ENCODE measurements at regions not wholly inside any gene's neighbourhood (a gene's known extent, or its start where the extent isn't known, plus 50 kb on each side); places are given as distances from the start of the nearest gene placed in this dataset.
A peak's percentile ranks its signal among the peaks of the same experiment; 100 is the strongest.
"Not testable (repeated sequence)": the region's sequence is repeated elsewhere in the genome, so short reads cannot be mapped to it uniquely, and the experiment has no call there.

DNA sequence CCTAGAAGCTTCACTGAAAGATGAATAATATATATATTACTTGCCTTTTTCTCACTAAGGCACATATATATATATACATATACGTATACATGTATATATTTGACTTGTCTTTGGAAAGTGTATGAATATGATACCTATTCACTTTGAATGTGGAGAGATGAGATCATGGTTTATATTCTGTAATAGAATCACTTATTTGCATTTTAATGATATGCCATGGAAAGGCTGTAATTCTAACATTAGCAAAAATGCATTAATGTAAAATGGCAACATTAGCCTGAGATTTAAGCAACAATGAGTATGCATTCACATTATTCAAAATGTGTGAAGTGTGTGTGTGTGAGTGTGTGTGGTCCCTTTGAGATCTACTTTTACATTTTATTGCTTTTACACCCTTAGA is 54.5 kb upstream of the PRKD1 start:
- Histone ChIP-seq H3K36me3 (ENCODE audit: control insufficient read depth, insufficient read depth, low read length) (no peaks in the 10 kb centered on the region), H3K27ac (ENCODE audit: low read length) (no peak overlapping the region), H3K4me3 (ENCODE audit: low read length) (no peak overlapping the region), H3K27me3 (ENCODE audit: control insufficient read depth, insufficient read depth, low read length) (no peaks in the 10 kb centered on the region), H3K9me3 (ENCODE audit: control insufficient read depth, insufficient read depth, low read length) (no peaks in the 10 kb centered on the region), H3K4me1 (ENCODE audit: control insufficient read depth, insufficient read depth, low read length) (no peaks in the 10 kb centered on the region)
- WGBS (ENCODE audit: insufficient coverage, insufficient read length) = no CpG with 5 or more reads among the region's 1 CpG
- no peak for DNase-seq (ENCODE audit: low read depth, low spot score)

DNA sequence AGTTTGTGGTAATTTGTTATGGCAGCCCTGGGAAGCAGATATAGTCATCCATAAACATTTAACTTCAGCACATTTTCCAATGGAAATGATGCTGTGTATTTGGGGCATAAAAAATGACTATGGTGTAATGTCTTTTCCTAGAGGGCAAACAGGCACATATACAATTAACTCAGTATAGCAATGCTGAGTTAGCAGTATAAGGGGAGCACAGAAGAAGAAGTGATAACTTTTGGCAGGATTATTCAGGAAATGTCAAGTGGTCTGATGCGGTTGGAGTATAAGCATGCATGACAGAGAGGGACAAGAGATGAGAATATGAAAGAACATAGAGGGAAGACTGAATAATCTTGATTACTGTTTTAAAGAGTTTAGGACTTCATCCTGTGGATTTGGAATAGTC is 55.3 kb upstream of the PRKD1 start:
- Histone ChIP-seq H3K27ac (ENCODE audit: low read length) (no peak overlapping the region), H3K36me3 (ENCODE audit: control insufficient read depth, insufficient read depth, low read length) (no peaks in the 10 kb centered on the region), H3K9me3 (ENCODE audit: control insufficient read depth, insufficient read depth, low read length) (no peaks in the 10 kb centered on the region), H3K4me1 (ENCODE audit: control insufficient read depth, insufficient read depth, low read length) (no peaks in the 10 kb centered on the region), H3K27me3 (ENCODE audit: control insufficient read depth, insufficient read depth, low read length) (no peaks in the 10 kb centered on the region), H3K4me3 (ENCODE audit: low read length) (no peak overlapping the region)
- WGBS (ENCODE audit: insufficient coverage, insufficient read length) = no CpG with 5 or more reads among the region's 1 CpG
- no peak for DNase-seq (ENCODE audit: low read depth, low spot score)

DNA sequence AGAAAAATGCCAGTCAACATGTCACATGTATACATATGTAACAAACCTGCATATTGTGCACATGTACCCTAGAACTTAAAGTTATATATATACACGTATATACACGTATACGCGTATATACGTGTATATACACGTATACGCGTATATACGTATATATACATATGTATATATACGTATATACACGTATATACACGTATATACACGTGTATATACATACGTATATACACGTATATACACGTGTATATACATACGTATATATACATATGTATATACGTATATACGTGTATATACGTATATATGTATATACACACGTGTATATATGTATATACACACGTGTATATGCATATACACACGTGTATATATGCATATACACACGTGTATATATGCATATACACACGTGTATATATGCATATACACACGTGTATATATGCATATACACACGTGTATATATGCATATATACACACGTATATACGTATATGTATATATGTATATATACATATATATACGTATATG is 62.8 kb upstream of the PRKD1 start:
- H3K4me3 ChIP-seq (ENCODE audit: low read length) = not testable (repeated sequence)

DNA sequence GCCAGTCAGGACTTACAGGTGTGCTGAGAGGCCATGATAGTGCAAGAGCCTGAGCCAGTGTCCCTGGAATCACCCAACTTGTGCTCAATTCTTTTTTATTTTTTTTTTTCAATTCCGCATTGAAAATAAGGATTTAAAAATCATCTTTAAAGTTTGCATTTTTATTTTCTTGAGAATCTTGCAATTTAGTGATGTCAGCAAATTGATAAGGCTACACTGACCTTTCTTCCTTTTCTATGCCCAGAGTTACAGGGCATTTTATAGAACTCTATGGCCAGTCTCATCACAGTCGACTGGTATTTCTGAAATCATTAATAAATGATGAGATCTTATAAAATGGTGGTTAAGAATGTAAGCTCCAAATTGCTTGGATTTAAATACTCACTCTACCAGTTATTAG is 63.3 kb upstream of the PRKD1 start:
- WGBS (ENCODE audit: insufficient coverage, insufficient read length) = no CpG with 5 or more reads among the region's 2 CpGs

More for the DNA sequence above, 62.8 kb upstream of the PRKD1 start:
- not testable (repeated sequence) for H3K9me3 ChIP-seq (ENCODE audit: control insufficient read depth, insufficient read depth, low read length); H3K27me3 ChIP-seq (ENCODE audit: control insufficient read depth, insufficient read depth, low read length); H3K4me1 ChIP-seq (ENCODE audit: control insufficient read depth, insufficient read depth, low read length); H3K27ac ChIP-seq (ENCODE audit: low read length); H3K36me3 ChIP-seq (ENCODE audit: control insufficient read depth, insufficient read depth, low read length); DNase-seq (ENCODE audit: low read depth, low spot score)
- WGBS (ENCODE audit: insufficient coverage, insufficient read length) = no CpG with 5 or more reads among the region's 30 CpGs

DNA sequence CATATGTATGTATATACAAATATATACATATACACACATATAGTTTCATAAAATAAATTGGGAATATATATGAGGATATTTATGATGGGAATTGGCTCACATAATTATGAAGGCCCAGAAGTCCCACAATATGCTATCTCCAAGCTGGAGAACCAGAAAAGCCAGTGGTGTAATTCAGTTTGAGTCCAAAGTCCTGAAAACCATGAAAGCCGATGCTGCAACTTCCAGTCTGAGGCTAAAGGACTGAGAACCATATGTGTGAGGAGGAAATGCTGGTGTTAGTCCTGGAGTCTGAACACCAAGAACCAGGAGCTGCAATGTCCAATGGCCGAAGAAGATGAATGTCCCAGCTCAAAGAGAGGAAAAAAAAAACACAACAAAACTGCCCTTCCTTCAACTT is 65.5 kb upstream of the PRKD1 start:
- no peaks in the 10 kb centered on the region for H3K27me3 ChIP-seq (ENCODE audit: control insufficient read depth, insufficient read depth, low read length)
- H3K4me3 ChIP-seq (ENCODE audit: low read length) = no peak overlapping the region
- no CpG with 5 or more reads among the region's 2 CpGs for WGBS (ENCODE audit: insufficient coverage, insufficient read length)
- H3K9me3 ChIP-seq (ENCODE audit: control insufficient read depth, insufficient read depth, low read length) = no peaks in the 10 kb centered on the region
- DNase-seq (ENCODE audit: low read depth, low spot score) = no peak
- no peaks in the 10 kb centered on the region for H3K36me3 ChIP-seq (ENCODE audit: control insufficient read depth, insufficient read depth, low read length)
- no peaks in the 10 kb centered on the region for H3K4me1 ChIP-seq (ENCODE audit: control insufficient read depth, insufficient read depth, low read length)
- H3K27ac ChIP-seq (ENCODE audit: low read length) = no peak overlapping the region

More for the DNA sequence above, 63.3 kb upstream of the PRKD1 start:
- Histone ChIP-seq H3K36me3 (ENCODE audit: control insufficient read depth, insufficient read depth, low read length) (no peaks in the 10 kb centered on the region), H3K4me1 (ENCODE audit: control insufficient read depth, insufficient read depth, low read length) (no peaks in the 10 kb centered on the region), H3K27me3 (ENCODE audit: control insufficient read depth, insufficient read depth, low read length) (no peaks in the 10 kb centered on the region), H3K4me3 (ENCODE audit: low read length) (no peak overlapping the region), H3K27ac (ENCODE audit: low read length) (no peak overlapping the region), H3K9me3 (ENCODE audit: control insufficient read depth, insufficient read depth, low read length) (no peaks in the 10 kb centered on the region)
- no peak for DNase-seq (ENCODE audit: low read depth, low spot score)

DNA sequence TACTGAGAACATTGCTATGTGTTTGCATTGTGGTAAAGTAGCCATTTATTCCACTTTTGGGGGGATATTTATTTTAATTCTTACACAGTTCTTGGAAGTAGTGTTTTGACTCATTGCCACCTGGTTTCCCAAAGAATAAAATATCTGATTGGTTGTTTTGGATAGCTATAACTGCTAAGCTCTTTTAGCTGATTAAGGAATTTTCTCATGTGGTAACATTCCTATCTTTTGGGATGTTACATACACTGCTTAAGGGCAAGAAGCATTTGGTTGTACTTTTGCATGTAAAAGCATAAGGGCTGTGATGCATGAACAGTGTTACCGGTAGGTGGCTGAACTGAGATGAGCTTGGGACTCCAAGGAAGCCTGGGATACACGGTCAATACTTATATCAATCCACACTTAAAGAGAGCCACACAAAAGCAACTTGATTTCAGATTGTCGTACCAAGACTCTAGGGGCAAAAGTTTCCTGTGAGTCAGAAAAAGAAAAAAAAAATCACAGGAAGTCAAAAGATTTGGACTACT is 71.4 kb upstream of the PRKD1 start:
- WGBS (ENCODE audit: insufficient coverage, insufficient read length) = no CpG with 5 or more reads among the region's 3 CpGs
- no peaks in the 10 kb centered on the region for H3K4me1 ChIP-seq (ENCODE audit: control insufficient read depth, insufficient read depth, low read length)
- DNase-seq (ENCODE audit: low read depth, low spot score) = no peak
- H3K36me3 ChIP-seq (ENCODE audit: control insufficient read depth, insufficient read depth, low read length) = no peaks in the 10 kb centered on the region
- no peaks in the 10 kb centered on the region for H3K27me3 ChIP-seq (ENCODE audit: control insufficient read depth, insufficient read depth, low read length)
- H3K9me3 ChIP-seq (ENCODE audit: control insufficient read depth, insufficient read depth, low read length) = no peaks in the 10 kb centered on the region
- no peak overlapping the region for H3K4me3 ChIP-seq (ENCODE audit: low read length)
- H3K27ac ChIP-seq (ENCODE audit: low read length) = no peak overlapping the region

DNA sequence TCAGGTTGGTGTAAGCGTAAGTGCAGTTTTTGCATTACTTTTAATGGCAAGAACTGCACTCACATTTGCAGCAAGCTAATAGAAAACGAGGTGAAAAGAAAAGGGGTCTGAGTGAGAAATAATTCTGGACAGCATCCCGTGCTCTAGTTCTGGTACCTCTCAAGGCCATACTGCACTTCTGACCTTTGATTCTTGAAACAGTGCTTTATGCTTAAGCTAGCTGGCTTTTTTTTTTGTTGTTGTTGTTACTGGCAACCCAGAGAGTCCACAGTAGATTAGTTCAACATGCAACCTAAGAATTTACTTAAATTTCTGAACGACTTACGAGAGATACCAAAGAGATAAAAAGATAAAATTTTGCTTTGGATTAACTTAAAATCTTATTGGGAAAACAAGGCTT is 75.2 kb upstream of the PRKD1 start:
- WGBS (ENCODE audit: insufficient coverage, insufficient read length) = no CpG with 5 or more reads among the region's 5 CpGs
- Histone ChIP-seq H3K27me3 (ENCODE audit: control insufficient read depth, insufficient read depth, low read length) (no peaks in the 10 kb centered on the region), H3K27ac (ENCODE audit: low read length) (no peak overlapping the region), H3K36me3 (ENCODE audit: control insufficient read depth, insufficient read depth, low read length) (no peaks in the 10 kb centered on the region), H3K4me3 (ENCODE audit: low read length) (no peak overlapping the region), H3K9me3 (ENCODE audit: control insufficient read depth, insufficient read depth, low read length) (no peaks in the 10 kb centered on the region), H3K4me1 (ENCODE audit: control insufficient read depth, insufficient read depth, low read length) (no peaks in the 10 kb centered on the region)
- no peak for DNase-seq (ENCODE audit: low read depth, low spot score)

DNA sequence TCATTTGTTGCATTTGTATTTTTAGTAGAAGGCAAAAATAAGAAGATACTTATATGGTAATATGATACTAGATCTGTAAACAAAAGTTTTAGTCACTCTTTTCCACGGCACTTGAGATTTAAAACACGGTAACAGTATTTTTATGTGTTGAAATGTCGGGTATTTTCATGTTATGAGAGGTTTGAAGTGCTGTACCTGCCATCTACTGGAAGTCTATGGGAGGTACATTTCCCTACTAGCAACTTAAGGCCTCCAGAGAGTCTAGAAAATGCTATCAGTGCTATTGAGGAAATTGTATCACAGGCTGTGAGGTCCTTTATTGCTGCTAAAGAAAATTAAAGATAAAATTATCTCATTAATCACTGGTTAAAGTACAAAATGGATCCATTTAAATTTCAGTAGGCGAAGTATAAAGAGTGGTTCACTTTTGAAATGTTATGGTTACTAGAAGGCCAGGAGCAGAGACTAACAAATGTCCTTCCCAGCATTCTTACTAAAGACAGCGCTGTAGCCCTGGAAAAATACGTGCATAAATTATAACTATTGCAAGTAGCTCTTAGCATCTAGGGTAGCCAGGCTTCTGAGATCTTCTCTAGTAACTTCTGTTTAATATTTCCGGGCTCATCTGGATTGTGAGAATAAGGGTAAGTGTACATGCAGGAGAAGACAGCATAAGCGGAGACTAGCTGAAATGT is 77.6 kb upstream of the PRKD1 start:
- no CpG with 5 or more reads among the region's 8 CpGs for WGBS (ENCODE audit: insufficient coverage, insufficient read length)
- H3K27ac ChIP-seq (ENCODE audit: low read length) = no peak overlapping the region
- no peak overlapping the region for H3K4me3 ChIP-seq (ENCODE audit: low read length)

DNA sequence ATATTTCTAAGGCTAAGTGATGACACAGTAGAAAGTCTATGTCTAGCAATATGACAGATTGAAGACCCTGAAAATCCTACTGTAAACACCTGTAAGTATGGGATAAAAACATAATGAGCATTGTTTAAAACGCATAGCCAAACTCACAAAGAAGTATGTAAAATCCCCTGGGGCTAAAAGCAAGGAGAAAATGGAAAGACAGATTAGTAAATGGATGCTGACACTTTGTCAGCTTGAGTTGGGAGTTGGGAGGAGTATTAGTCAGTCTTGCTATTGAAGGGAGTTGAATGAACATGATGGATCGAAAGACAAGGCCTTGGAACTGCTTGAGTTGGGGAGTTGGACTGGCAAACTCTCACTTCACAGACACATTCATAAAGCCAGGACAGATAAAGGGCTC is 79.0 kb upstream of the PRKD1 start:
- no CpG with 5 or more reads among the region's 2 CpGs for WGBS (ENCODE audit: insufficient coverage, insufficient read length)
- no peaks in the 10 kb centered on the region for H3K9me3 ChIP-seq (ENCODE audit: control insufficient read depth, insufficient read depth, low read length)
- H3K36me3 ChIP-seq (ENCODE audit: control insufficient read depth, insufficient read depth, low read length) = no peaks in the 10 kb centered on the region
- no peak overlapping the region for H3K4me3 ChIP-seq (ENCODE audit: low read length)
- no peak for DNase-seq (ENCODE audit: low read depth, low spot score)
- H3K4me1 ChIP-seq (ENCODE audit: control insufficient read depth, insufficient read depth, low read length) = no peaks in the 10 kb centered on the region
- H3K27me3 ChIP-seq (ENCODE audit: control insufficient read depth, insufficient read depth, low read length) = no peaks in the 10 kb centered on the region
- no peak overlapping the region for H3K27ac ChIP-seq (ENCODE audit: low read length)

More for the DNA sequence above, 77.6 kb upstream of the PRKD1 start:
- Histone ChIP-seq H3K9me3 (ENCODE audit: control insufficient read depth, insufficient read depth, low read length) (no peaks in the 10 kb centered on the region), H3K36me3 (ENCODE audit: control insufficient read depth, insufficient read depth, low read length) (no peaks in the 10 kb centered on the region), H3K4me1 (ENCODE audit: control insufficient read depth, insufficient read depth, low read length) (no peaks in the 10 kb centered on the region), H3K27me3 (ENCODE audit: control insufficient read depth, insufficient read depth, low read length) (no peaks in the 10 kb centered on the region)
- DNase-seq (ENCODE audit: low read depth, low spot score) = peak; percentile 2

DNA sequence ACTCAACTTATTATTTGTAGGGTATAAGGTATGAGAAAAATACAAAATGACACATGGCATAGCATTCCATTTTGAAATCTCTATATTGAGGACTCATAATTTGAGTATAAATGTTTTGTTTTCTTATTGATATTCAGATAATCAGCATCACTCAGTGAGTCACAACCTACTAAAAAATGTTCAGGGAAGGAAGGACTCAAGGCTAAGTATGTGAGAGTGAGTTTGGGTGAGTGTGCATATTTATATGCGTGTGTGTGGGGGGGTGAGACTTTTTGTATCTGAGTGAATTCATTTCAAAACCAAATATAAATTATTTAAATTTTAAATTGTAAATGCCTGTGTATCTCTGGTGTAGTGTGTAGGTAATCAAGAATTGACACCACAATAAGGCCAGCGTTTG is 87.8 kb upstream of the PRKD1 start:
- no peak overlapping the region for H3K4me3 ChIP-seq (ENCODE audit: low read length)
- H3K4me1 ChIP-seq (ENCODE audit: control insufficient read depth, insufficient read depth, low read length) = no peaks in the 10 kb centered on the region
- no peak overlapping the region for H3K27ac ChIP-seq (ENCODE audit: low read length)
- no CpG with 5 or more reads among the region's 2 CpGs for WGBS (ENCODE audit: insufficient coverage, insufficient read length)
- H3K9me3 ChIP-seq (ENCODE audit: control insufficient read depth, insufficient read depth, low read length) = no peaks in the 10 kb centered on the region
- no peaks in the 10 kb centered on the region for H3K36me3 ChIP-seq (ENCODE audit: control insufficient read depth, insufficient read depth, low read length)
- no peak for DNase-seq (ENCODE audit: low read depth, low spot score)
- H3K27me3 ChIP-seq (ENCODE audit: control insufficient read depth, insufficient read depth, low read length) = no peaks in the 10 kb centered on the region; the same call in 1 of the 2 replicates

DNA sequence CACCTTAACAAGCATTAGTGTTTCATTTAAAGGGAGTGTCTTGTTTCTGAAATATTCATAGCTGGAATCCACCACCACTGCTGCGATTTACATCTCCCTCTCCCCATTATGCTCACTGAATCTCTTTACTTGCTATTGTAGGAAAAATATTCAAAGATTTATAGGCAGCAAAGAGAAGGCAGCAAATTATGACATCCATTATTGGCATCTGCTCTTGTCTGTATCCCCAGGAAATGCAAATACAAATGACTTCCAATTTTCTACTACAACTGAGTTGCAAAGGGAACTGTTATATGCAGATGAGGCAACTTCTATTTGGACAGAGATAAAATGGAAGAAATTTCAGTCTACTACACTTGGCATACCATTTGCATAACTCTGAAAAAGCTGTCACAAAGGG is 88.4 kb upstream of the PRKD1 start:
- Histone ChIP-seq H3K36me3 (ENCODE audit: control insufficient read depth, insufficient read depth, low read length) (no peaks in the 10 kb centered on the region), H3K9me3 (ENCODE audit: control insufficient read depth, insufficient read depth, low read length) (no peaks in the 10 kb centered on the region), H3K4me3 (ENCODE audit: low read length) (no peak overlapping the region), H3K27ac (ENCODE audit: low read length) (no peak overlapping the region), H3K4me1 (ENCODE audit: control insufficient read depth, insufficient read depth, low read length) (no peaks in the 10 kb centered on the region), H3K27me3 (ENCODE audit: control insufficient read depth, insufficient read depth, low read length) (no peaks in the 10 kb centered on the region; the same call in 1 of the 2 replicates)
- WGBS (ENCODE audit: insufficient coverage, insufficient read length) = no CpG with 5 or more reads among the region's 1 CpG
- DNase-seq (ENCODE audit: low read depth, low spot score) = no peak
